OCI-LY7 (cell line): ENCODE measurements at regions not wholly inside any gene's neighbourhood (a gene's known extent, or its start where the extent isn't known, plus 50 kb on each side); places are given as distances from the start of the nearest gene placed in this dataset.

ENCODE experiments used
- CTCF ChIP-seq: fragments of 200-600 bp; sonication (generic); conservative IDR thresholded peaks from 2 replicates; pipeline ENCODE4 v1.5.1; 2014; ENCODE audit warnings: mild to moderate bottlenecking, antibody characterized with exemption, low read length, moderate library complexity, mixed read lengths
- EZH2phosphoT487 ChIP-seq: fragments of 200-600 bp; sonication (generic); IDR thresholded peaks from 2 replicates; pipeline ENCODE4 v1.6.1; 2018; ENCODE audit warnings: low read depth, borderline replicate concordance, mild to moderate bottlenecking, mixed run types, antibody characterized with exemption, low read length, moderate library complexity, mixed read lengths

DNA sequence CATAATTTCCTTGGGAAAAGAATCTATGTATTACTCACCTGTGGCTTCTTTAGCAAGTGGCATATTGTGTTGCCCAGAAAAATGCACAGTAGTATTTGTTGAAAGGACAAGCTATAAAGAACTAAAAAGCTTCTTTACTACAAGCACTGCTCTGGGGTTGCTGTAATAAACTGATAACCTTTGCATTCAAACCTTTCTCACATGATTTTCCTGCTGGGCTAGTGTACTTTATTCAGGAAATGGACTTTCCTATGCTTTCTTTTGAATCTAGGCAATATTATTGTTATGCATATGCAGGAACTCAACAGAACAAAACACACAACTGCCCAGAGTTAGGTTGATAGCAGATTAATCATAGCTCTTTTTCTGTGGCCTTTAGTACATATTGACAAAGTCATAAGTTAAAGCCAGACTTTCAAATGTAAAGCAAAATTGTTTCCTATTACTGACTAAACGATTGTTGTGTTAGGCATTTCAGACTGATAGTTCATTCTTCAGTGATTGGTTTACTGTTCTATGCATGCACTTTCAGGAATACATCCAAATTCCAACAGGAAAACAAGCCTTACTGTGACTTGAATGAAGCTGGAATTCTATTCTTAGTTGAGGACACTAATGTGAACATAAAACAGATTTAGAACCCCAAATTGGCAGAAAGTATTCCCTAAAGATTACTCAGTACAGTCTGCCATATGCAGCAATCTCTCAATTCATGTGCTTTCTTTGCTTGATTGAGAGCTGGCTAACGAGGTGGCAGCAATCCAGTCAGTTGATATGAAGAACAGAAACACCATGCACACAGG lies 564.3 kb upstream of the NEGR1 start:
- TF ChIP-seq CTCF (no peak), EZH2phosphoT487 (no peak)
